GM10266 (cell line): ENCODE measurements at regions not wholly inside any gene's neighbourhood (a gene's known extent, or its start where the extent isn't known, plus 50 kb on each side); places are given as distances from the start of the nearest gene placed in this dataset.

Source experiments
- DNase-seq: peaks from one replicate; pipeline ENCODE4 v3.0.0; 2012; ENCODE audit errors: extremely low spot score
- TF ChIP-seq, protein P1 (sequence below): IDR thresholded peaks from 2 replicates; pipeline ENCODE4 v1.5.1; 2012; ENCODE audit warnings: mild to moderate bottlenecking, low read depth; ENCODE audit not compliant: control insufficient read depth, insufficient read depth; ENCODE audit errors: missing control alignments

DNA sequence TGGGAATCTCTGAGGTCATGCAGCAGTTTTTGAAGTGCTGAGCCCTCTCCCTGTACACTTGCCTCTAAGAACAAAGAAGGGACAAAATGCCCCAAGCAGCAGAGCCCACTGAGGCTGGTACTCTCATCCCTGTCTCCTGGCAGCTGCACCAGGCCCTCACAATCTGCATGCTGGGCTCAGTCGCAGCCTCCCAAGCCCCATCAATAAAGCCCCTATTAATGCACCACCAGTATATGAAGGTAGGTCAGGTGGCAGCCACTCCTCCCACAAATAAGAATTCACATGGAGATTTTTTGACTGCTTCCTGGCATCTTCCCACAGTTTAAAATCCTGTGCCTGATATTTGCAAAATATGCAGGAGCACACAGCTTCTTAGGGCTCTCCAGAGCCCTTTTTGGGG lies 181.2 kb upstream of the PALMD start:
- no peak for DNase-seq
- TF ChIP-seq, protein P1, sequence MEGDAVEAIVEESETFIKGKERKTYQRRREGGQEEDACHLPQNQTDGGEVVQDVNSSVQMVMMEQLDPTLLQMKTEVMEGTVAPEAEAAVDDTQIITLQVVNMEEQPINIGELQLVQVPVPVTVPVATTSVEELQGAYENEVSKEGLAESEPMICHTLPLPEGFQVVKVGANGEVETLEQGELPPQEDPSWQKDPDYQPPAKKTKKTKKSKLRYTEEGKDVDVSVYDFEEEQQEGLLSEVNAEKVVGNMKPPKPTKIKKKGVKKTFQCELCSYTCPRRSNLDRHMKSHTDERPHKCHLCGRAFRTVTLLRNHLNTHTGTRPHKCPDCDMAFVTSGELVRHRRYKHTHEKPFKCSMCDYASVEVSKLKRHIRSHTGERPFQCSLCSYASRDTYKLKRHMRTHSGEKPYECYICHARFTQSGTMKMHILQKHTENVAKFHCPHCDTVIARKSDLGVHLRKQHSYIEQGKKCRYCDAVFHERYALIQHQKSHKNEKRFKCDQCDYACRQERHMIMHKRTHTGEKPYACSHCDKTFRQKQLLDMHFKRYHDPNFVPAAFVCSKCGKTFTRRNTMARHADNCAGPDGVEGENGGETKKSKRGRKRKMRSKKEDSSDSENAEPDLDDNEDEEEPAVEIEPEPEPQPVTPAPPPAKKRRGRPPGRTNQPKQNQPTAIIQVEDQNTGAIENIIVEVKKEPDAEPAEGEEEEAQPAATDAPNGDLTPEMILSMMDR: no peak

DNA sequence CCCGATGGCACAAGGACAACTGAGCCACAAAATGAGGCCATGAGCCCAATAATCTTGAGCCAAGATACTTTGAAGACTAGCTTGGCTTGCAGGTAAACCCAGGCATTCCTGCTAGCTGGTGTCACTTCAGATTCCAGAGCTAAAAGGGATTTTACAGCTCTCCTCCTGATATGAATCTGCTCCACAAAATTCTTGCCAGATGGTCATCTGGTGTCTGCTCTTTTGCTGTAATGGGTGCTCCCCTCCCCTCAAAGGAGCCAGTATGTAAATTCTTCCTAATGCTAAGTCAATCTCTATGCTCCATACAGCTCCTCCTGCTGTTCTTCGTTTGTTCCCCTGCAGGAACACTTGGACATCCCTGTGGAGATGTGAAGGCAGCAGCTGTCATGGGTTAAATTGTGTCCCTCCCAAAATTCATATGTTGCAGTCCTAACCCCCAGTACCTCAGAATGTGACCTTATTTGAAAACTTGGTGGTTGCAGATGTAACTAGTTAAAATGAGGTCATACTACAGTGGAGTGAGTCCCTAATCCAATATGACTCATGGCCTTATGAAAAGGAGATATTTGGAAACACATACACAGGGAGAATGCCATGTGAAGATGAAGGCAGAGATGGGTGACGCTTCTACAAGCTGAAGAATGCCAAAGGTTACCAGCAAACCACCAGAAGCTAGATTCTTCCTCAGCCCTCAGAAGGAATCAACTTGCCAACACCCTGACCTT lies 180.6 kb upstream of the PALMD start:
- TF ChIP-seq, protein P1: no peak
- DNase-seq: no peak

DNA sequence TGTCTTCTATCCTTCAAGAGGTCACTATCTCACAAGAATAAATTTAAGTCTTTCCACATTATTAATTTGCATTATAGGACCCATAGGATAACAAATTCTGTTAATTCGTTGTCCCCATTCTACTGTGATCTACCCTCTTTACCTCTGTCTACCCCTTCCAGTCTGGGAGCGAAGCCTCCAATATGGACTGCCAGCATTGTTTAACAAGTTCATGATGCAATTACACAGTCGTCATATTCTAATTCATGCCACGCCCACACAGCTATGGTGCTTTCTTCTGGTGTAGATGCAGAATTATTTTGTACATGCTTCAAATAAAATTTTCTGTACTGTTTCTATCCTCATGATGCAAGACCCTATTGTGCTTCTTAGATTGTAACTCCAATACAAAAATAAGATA lies 178.3 kb upstream of the PALMD start:
- TF ChIP-seq, protein P1: no peak
- DNase-seq: no peak

DNA sequence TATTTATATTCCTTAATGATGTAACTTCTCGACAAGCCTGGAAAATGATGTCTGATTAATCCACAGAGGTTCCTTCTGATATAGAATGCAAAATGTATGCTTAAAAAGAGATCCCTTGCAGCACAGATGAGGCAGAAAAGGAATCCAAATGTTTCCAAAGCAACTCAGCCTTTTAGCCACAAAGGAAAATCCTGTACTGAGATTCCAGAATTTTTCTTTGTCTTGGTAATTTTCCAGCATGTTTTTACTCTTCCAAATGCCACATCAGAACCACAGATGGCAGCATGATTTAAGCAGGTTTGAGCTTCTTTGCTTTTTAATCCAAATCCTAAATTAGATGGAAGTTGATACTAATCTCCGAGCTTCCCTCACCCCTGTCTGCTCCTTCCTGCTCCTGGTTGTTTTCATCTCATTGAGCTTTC lies 176.4 kb upstream of the PALMD start:
- no peak for DNase-seq
- TF ChIP-seq, protein P1: no peak

DNA sequence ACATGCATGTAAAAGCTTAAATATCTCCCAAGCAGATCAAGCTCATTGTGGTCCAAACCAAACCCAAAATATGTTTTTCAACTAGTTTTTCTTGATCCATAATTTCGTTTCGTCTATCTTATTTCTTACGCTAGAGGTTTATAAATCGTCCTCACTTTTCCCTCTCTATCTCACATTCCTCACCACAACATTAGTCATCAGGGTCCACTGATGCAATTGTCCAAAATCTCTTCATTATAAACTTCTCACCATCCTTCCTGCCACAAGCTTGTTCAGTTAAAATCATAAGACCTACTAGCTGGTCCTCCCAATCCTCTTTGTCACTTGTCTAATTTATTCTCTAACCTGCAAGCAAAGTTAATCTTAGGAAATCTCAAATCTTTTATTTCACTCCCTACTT lies 173.0 kb upstream of the PALMD start:
- DNase-seq: no peak
- TF ChIP-seq, protein P1: no peak

DNA sequence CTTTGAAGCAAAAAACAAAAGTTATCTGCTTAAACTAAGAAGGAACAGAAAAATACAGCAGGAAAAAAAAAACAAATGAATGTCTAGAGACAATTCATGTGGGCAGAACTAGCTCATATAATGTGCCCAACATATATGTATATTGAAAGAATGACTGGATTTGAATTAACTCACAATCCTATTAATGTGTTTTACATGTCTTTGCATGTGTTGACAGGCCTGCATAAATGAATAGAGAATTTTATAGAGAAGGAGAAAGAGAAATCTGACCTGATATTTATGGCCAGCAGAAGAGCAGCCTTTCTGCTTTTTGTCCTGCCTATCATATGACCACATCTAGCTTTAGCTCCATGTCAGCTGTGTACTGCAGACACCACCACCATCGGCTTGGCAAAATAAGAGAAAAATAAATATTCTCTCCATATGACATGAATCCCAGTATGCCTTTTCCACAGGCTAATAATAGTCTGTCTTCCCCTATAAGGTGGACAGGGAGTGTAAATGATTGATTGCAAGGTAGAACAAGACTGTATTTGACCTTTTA lies 171.5 kb upstream of the PALMD start:
- no peak for DNase-seq
- TF ChIP-seq, protein P1: no peak

DNA sequence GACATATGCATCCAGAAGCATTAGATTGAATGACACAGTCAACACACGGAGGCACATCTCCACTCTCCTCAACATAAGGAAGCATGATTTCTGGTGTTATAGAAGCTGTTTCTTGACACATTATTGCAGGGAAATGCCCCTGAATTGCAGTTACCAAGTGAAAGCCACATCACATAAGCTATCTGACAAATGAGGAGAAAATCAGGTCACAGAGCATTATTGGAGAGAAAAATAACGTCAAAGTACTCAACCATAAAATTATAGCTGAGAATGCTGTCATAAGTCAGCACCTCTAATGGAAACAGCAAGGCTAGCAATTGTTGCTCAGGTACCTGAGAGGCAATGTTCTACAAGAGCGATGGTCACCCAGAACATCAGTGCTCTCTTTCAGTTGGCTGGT lies 169.9 kb upstream of the PALMD start:
- no peak for DNase-seq
- TF ChIP-seq, protein P1: no peak
